Mammary epithelial cell (primary cell): ENCODE measurements at regions not wholly inside any gene's neighbourhood (a gene's known extent, or its start where the extent isn't known, plus 50 kb on each side); places are given as distances from the start of the nearest gene placed in this dataset.

Experiments
- CTCF ChIP-seq, 2 donors: IDR thresholded peaks in 1 of 2; conservative IDR thresholded peaks in 1 of 2; 2 replicates each; pipeline ENCODE4 v1.5.1; 2011 to 2012; ENCODE audit warnings: inconsistent platforms in 2 of 2, low read length in 2 of 2, mild to moderate bottlenecking in 2 of 2, control low read depth in 1 of 2, low read depth in 1 of 2; ENCODE audit not compliant: insufficient read depth in 1 of 2; ENCODE audit errors: extremely low read depth in 1 of 2
- EZH2 ChIP-seq: IDR thresholded peaks from 2 replicates; pipeline ENCODE4 v1.6.1; 2012; ENCODE audit warnings: low read length, inconsistent platforms, borderline replicate concordance

- no peak for TF ChIP-seq CTCF (conservative IDR thresholded peaks at IDR 0.05 in 1 of 2, IDR thresholded peaks at IDR 0.05 in 1 of 2; ENCODE audit: extremely low read depth in 1 of 2, insufficient read depth in 1 of 2, low read depth in 1 of 2, low read length in 2 of 2)
- TF ChIP-seq EZH2: no peak
Measured at GRCh38 chr7:69177461-69177861, 420.8 kb upstream of the AUTS2 start.
